Cerebellar cortex (tissue), 1 donor: ENCODE measurements at regions not wholly inside any gene's neighbourhood (a gene's known extent, or its start where the extent isn't known, plus 50 kb on each side); places are given as distances from the start of the nearest gene placed in this dataset.
A peak's percentile ranks its signal among the peaks of the same experiment; 100 is the strongest.
"Not testable (repeated sequence)": the region's sequence is repeated elsewhere in the genome, so short reads cannot be mapped to it uniquely, and the experiment has no call there.

Source experiments
- DNase-seq: peaks from one replicate; pipeline ENCODE4 v3.0.0-alpha.2; 2015; ENCODE audit warnings: low spot score

- DNase-seq = no peak
Observed at GRCh38 chr16:72455743-72456659, 284.0 kb upstream of the PMFBP1 start.

GRCh38 chr16:72453856-72454255, 281.9 kb upstream of the PMFBP1 start:
- not testable (repeated sequence) for DNase-seq

GRCh38 chr16:72444696-72445095, 272.7 kb upstream of the PMFBP1 start:
- no peak for DNase-seq

GRCh38 chr16:72443809-72444208, 271.9 kb upstream of the PMFBP1 start:
- DNase-seq = no peak

- no peak for DNase-seq
Observed at GRCh38 chr16:72442385-72443158, 270.6 kb upstream of the PMFBP1 start.

GRCh38 chr16:72437891-72438290, 265.9 kb upstream of the PMFBP1 start:
- DNase-seq = no peak

- peak; percentile 10 for DNase-seq
Observed at GRCh38 chr16:72434159-72434558, 262.2 kb upstream of the PMFBP1 start.

- no peak for DNase-seq
Observed at GRCh38 chr16:72430121-72430520, 258.2 kb upstream of the PMFBP1 start.

GRCh38 chr16:72429671-72430081, 257.7 kb upstream of the PMFBP1 start:
- DNase-seq = peak; percentile 51

- peak; percentile 77 for DNase-seq
Observed at GRCh38 chr16:72428681-72429376, 256.9 kb upstream of the PMFBP1 start.

- DNase-seq = peak; percentile 57
Observed at GRCh38 chr16:72427783-72428331, 255.9 kb upstream of the PMFBP1 start.

GRCh38 chr16:72427051-72427782, 255.3 kb upstream of the PMFBP1 start:
- peak; percentile 60 for DNase-seq

GRCh38 chr16:72426386-72426785, 254.4 kb upstream of the PMFBP1 start:
- peak; percentile 59 for DNase-seq

GRCh38 chr16:72425571-72426341, 253.8 kb upstream of the PMFBP1 start:
- peak; percentile 62 for DNase-seq

GRCh38 chr16:72424757-72425156, 252.8 kb upstream of the PMFBP1 start:
- DNase-seq = no peak

GRCh38 chr16:72422308-72422897, 250.4 kb upstream of the PMFBP1 start:
- DNase-seq = no peak

- DNase-seq = no peak
Observed at GRCh38 chr16:72419638-72420037, 247.7 kb upstream of the PMFBP1 start.

GRCh38 chr16:72415379-72415778, 243.4 kb upstream of the PMFBP1 start:
- DNase-seq = no peak

GRCh38 chr16:72410492-72410891, 238.5 kb upstream of the PMFBP1 start:
- DNase-seq = no peak

- DNase-seq = no peak
Observed at GRCh38 chr16:72409423-72409822, 237.5 kb upstream of the PMFBP1 start.
